Right lobe of liver (tissue), 4 donors: ENCODE measurements at regions not wholly inside any gene's neighbourhood (a gene's known extent, or its start where the extent isn't known, plus 50 kb on each side); places are given as distances from the start of the nearest gene placed in this dataset.

Source experiments
- CTCF ChIP-seq, 4 donors: fragments of 200-600 bp in 3 of 4; fragments of 450-650 bp in 1 of 4; IDR thresholded peaks; one replicate each; pipeline versions ENCODE4 v1.5.1 to v1.8.0; 2016 to 2022; ENCODE audit warnings: antibody characterized with exemption in 4 of 4, mild to moderate bottlenecking in 2 of 4
- POLR2A ChIP-seq: fragments of 450-650 bp; IDR thresholded peaks from one replicate; pipeline ENCODE4 v1.6.1; 2017; ENCODE audit warnings: antibody characterized with exemption, mild to moderate bottlenecking
- donor health status: DM: no; HTN: no; CAD: no.
- donor health status: DM: no; HTN: no; CAD: no.
- donor health status: DM: no; HTN: yes; CAD: no.

GRCh38 chr7:13097499-13097898 is 410.1 kb downstream of the ARL4A start:
- TF ChIP-seq POLR2A, result no peak
- no peak for TF ChIP-seq CTCF (IDR thresholded peaks at IDR 0.05)
